Endothelial cell (in vitro differentiated cells): ENCODE measurements at regions not wholly inside any gene's neighbourhood (a gene's known extent, or its start where the extent isn't known, plus 50 kb on each side); places are given as distances from the start of the nearest gene placed in this dataset.

Source experiments
- DNase-seq: peaks from one replicate; pipeline ENCODE4 v3.0.0; 2021; ENCODE audit warnings: low spot score
- H3K27ac Mint-ChIP-seq: one replicate; pipeline ENCODE4 v1.8.0; 2021; ENCODE audit warnings: mixed read lengths, inconsistent platforms; ENCODE audit not compliant: unreplicated experiment
- H3K27me3 Mint-ChIP-seq: one replicate; pipeline ENCODE4 v1.8.0; 2021; ENCODE audit warnings: mild to moderate bottlenecking, moderate library complexity, mixed read lengths, inconsistent platforms; ENCODE audit not compliant: unreplicated experiment
- H3K36me3 Mint-ChIP-seq: one replicate; pipeline ENCODE4 v1.8.0; 2021; ENCODE audit warnings: mild to moderate bottlenecking, low read depth, mixed read lengths, inconsistent platforms; ENCODE audit not compliant: unreplicated experiment
- H3K4me1 Mint-ChIP-seq: one replicate; pipeline ENCODE4 v1.8.0; 2021; ENCODE audit warnings: mild to moderate bottlenecking, mixed read lengths, inconsistent platforms; ENCODE audit not compliant: unreplicated experiment
- H3K4me3 Mint-ChIP-seq: one replicate; pipeline ENCODE4 v1.8.0; 2021; ENCODE audit warnings: mild to moderate bottlenecking, mixed read lengths, inconsistent platforms; ENCODE audit not compliant: unreplicated experiment
- H3K9me3 Mint-ChIP-seq: one replicate; pipeline ENCODE4 v1.8.0; 2021; ENCODE audit warnings: mixed read lengths, inconsistent platforms; ENCODE audit not compliant: unreplicated experiment
- TF ChIP-seq, protein P1 (sequence below): fragments of 200-600 bp; sonication (generic); IDR thresholded peaks from one replicate; pipeline ENCODE4 v1.5.0; 2021; ENCODE audit warnings: antibody characterized with exemption; ENCODE audit not compliant: unreplicated experiment

DNA sequence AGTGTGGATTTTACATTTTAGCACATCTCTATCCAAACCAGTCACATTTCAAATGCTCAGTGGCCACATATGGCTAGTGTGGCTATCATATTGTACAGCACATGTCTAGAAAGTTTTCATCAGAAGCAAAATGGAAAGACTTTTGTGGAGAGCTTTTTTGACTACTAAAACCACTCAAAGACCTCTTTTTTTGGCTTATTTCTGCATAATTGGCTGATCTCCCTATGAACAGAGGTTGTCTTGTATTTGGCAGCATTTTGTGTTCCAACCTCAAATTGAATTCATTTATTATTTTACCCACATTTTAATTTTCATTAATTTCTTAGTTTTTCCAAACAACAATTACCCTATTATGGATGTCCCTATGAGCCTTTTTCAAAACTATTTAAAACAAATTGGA is 395.7 kb downstream of the TLE1 start:
- Mint-ChIP-seq H3K36me3 (no peaks in the 10 kb centered on the region), H3K9me3 (no peaks in the 10 kb centered on the region), H3K27ac (no peak overlapping the region), H3K27me3 (no peaks in the 10 kb centered on the region), H3K4me3 (no peak overlapping the region), H3K4me1 (no peaks in the 10 kb centered on the region)
- TF ChIP-seq, protein P1, sequence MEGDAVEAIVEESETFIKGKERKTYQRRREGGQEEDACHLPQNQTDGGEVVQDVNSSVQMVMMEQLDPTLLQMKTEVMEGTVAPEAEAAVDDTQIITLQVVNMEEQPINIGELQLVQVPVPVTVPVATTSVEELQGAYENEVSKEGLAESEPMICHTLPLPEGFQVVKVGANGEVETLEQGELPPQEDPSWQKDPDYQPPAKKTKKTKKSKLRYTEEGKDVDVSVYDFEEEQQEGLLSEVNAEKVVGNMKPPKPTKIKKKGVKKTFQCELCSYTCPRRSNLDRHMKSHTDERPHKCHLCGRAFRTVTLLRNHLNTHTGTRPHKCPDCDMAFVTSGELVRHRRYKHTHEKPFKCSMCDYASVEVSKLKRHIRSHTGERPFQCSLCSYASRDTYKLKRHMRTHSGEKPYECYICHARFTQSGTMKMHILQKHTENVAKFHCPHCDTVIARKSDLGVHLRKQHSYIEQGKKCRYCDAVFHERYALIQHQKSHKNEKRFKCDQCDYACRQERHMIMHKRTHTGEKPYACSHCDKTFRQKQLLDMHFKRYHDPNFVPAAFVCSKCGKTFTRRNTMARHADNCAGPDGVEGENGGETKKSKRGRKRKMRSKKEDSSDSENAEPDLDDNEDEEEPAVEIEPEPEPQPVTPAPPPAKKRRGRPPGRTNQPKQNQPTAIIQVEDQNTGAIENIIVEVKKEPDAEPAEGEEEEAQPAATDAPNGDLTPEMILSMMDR: no peak
- DNase-seq: no peak

DNA sequence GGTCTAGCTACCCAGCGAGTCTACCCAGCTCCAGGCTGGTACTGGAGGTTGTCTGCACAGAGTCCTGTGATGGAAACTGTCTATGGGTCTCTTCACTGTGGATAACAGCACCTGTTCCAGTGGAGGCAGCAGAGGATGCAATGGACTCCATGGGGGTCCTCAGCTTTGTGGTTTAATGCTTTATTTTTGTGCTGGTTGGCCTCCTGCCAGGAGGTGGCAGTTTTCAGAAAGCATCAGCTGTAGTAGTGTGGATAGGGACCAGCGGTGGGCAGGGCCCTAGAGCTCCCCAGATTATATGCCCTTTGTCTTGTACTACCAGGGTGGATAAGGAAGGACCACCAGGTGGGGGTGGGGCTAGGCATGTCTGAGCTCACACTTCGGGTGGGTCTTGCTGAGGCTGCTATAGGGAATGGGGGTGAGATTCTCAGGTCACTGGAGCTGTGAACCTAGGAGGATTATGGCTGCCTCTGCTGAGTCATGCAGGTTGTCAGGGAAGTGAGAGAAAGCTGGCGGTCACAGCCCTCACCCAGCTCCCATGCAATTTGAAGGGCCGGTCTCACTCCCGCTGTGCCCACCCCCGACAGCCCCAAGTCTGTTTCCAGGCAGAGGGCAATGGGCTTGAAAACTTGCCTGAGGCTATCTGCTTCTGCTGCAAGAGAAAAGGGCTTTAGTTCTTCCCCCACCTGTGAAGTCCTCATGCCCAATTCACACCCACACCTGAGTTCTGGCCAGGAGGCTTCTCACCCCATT is 397.1 kb downstream of the TLE1 start:
- TF ChIP-seq, protein P1: no peak
- H3K4me3 Mint-ChIP-seq: no peak overlapping the region
- no peaks in the 10 kb centered on the region for H3K9me3 Mint-ChIP-seq
- no peaks in the 10 kb centered on the region for H3K27me3 Mint-ChIP-seq
- no peak for DNase-seq
- no peak overlapping the region for H3K27ac Mint-ChIP-seq
- no peaks in the 10 kb centered on the region for H3K36me3 Mint-ChIP-seq
- H3K4me1 Mint-ChIP-seq: no peaks in the 10 kb centered on the region

DNA sequence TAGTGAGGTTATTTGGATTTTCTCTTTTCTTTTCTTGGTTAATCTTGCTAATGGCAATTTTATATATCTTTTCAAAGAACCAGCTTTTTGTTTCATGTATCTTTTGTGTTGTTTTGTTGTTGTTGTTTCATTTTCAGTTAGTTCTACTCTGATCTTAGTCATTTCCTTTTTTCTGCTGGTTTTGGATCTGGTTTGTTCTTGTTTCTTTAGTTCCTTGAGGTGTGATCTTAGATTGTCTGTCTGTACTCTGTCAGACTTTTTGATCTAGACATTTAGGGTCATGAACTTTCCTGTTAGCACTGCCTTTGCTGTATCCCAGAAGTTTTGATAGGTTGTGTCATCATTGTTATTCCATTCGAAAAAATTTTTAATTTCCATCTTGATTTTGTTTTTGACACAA is 399.7 kb downstream of the TLE1 start:
- no peaks in the 10 kb centered on the region for H3K27me3 Mint-ChIP-seq
- no peaks in the 10 kb centered on the region for H3K9me3 Mint-ChIP-seq
- no peaks in the 10 kb centered on the region for H3K36me3 Mint-ChIP-seq
- H3K4me1 Mint-ChIP-seq: no peaks in the 10 kb centered on the region
- no peak for DNase-seq
- H3K27ac Mint-ChIP-seq: no peak overlapping the region
- TF ChIP-seq, protein P1: no peak
- H3K4me3 Mint-ChIP-seq: no peak overlapping the region

DNA sequence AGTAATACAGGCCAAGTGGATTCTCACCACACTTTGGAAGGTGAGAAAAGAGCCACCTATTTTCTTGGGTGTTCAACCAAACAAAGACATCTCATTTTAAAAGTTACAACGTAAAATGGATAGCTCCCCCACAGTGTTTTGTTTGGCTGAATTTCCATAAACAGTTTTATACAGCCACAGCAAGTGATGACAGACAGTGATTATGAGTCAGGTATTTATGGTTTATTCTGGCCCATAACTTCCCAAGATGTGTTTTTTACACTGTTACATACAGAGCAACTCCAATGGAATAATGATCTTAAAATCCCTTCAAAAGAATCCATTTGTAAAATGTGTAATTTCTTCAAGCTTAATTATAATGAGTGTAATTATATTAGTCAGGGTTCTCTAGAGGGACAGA is 421.3 kb downstream of the TLE1 start:
- Mint-ChIP-seq H3K27me3 (no peaks in the 10 kb centered on the region), H3K27ac (no peak overlapping the region), H3K9me3 (no peaks in the 10 kb centered on the region), H3K4me3 (no peak overlapping the region), H3K36me3 (no peaks in the 10 kb centered on the region), H3K4me1 (peaks cover 8% of the 10 kb centered on the region)
- TF ChIP-seq, protein P1: no peak
- no peak for DNase-seq

DNA sequence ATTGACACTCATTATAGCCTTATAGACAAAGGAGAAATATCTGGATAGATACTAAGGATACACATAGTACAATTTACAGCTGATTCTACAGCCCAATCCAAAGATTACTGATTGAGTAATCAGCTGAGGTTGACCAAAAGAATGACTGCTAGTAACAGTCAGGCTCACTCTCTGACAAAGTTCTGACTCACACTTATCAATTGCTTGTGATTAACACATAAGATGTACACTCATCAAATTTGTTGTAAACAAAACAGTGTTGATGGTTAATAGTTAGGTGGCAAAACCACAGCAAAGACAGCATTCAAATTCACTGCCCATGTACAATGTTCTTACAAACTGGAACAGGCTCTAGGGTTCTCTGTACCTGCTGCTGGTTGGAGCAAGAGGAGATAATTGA is 422.7 kb downstream of the TLE1 start:
- TF ChIP-seq, protein P1: no peak
- no peak for DNase-seq
- Mint-ChIP-seq H3K9me3 (no peaks in the 10 kb centered on the region), H3K4me1 (peaks cover 8% of the 10 kb centered on the region), H3K27me3 (no peaks in the 10 kb centered on the region), H3K4me3 (no peak overlapping the region), H3K27ac (no peak overlapping the region), H3K36me3 (no peaks in the 10 kb centered on the region)
